Caco-2 (cell line): ENCODE measurements at regions not wholly inside any gene's neighbourhood (a gene's known extent, or its start where the extent isn't known, plus 50 kb on each side); places are given as distances from the start of the nearest gene placed in this dataset.

Experiments used
- BruUV-seq: library from RNA; stranded (reverse); fragments of 400-500 nt; replicated peaks from 2 replicates; lab custom pipeline; 2021; lab: Mats Ljungman, UMichigan
- CTCF ChIA-PET: fragments of 300-600 bp; sonication (Branson Sonifier 250); formaldehyde crosslinking; loops from one replicate; lab custom pipeline; 2022; ENCODE audit warnings: antibody characterized with exemption; lab: Charles Lee
- POLR2A ChIA-PET: fragments of 300-600 bp; sonication (Branson Sonifier 250); formaldehyde crosslinking; loops from one replicate; lab custom pipeline; 2022; ENCODE audit warnings: antibody characterized with exemption; lab: Charles Lee
- DNase-seq, 2 experiments: peaks; one replicate each; pipeline versions ENCODE4 v3.0.0 to v3.0.0-alpha.2; 2020 to 2022
- H3K27me3 ChIP-seq: replicated peaks from 2 replicates; pipeline ENCODE4 v1.6.0; 2011; ENCODE audit warnings: low read length; ENCODE audit not compliant: control insufficient read depth, insufficient read depth
- H3K36me3 ChIP-seq: 2 replicates; pipeline ENCODE4 v1.5.1; 2011; ENCODE audit warnings: low read length; ENCODE audit not compliant: control insufficient read depth, insufficient read depth
- H3K4me1 ChIP-seq: fragments of 250-450 bp; sonication (Bioruptor Pico); 2 replicates; pipeline ENCODE4 v1.5.1; 2020; ENCODE audit warnings: mild to moderate bottlenecking
- H3K4me3 ChIP-seq: 2 replicates; pipeline ENCODE4 v1.5.1; 2011; ENCODE audit warnings: low read depth, mild to moderate bottlenecking, control low read depth, low read length
- H3K9me3 ChIP-seq: fragments of 250-450 bp; sonication (Bioruptor Pico); 2 replicates; pipeline ENCODE4 v1.5.1; 2020; ENCODE audit warnings: mild to moderate bottlenecking, moderate library complexity
- H3K27ac Mint-ChIP-seq: one replicate; pipeline ENCODE4 v1.8.0; 2022; ENCODE audit warnings: mixed read lengths; ENCODE audit not compliant: unreplicated experiment
- H3K27me3 Mint-ChIP-seq: one replicate; pipeline ENCODE4 v1.8.0; 2022; ENCODE audit warnings: mixed read lengths; ENCODE audit not compliant: insufficient read depth, unreplicated experiment
- H3K36me3 Mint-ChIP-seq: one replicate; pipeline ENCODE4 v1.8.0; 2022; ENCODE audit warnings: mild to moderate bottlenecking, mixed read lengths; ENCODE audit not compliant: insufficient read depth, unreplicated experiment
- H3K4me1 Mint-ChIP-seq: one replicate; pipeline ENCODE4 v1.8.0; 2022; ENCODE audit warnings: low read depth, mixed read lengths; ENCODE audit not compliant: unreplicated experiment
- H3K4me3 Mint-ChIP-seq: one replicate; pipeline ENCODE4 v1.8.0; 2022; ENCODE audit warnings: mild to moderate bottlenecking, moderate library complexity, mixed read lengths; ENCODE audit not compliant: unreplicated experiment
- H3K9me3 Mint-ChIP-seq: one replicate; pipeline ENCODE4 v1.8.0; 2022; ENCODE audit warnings: mixed read lengths; ENCODE audit not compliant: unreplicated experiment
- intact Hi-C: fragments of 100-400 bp; cut with micrococcal nuclease; formaldehyde crosslinking; loops from one replicate; pipeline ENCODE4 v1.10.0; 2022; ENCODE audit not compliant: unreplicated experiment
- TF ChIP-seq, protein P1 (sequence below), 2 experiments: fragments of 200-600 bp in 1 of 2; IDR thresholded peaks; 1 replicate in 1 of 2; 2 replicates in 1 of 2; pipeline versions ENCODE4 v1.5.1 to v1.8.0; 2011 to 2022; ENCODE audit warnings: antibody characterized with exemption in 1 of 2, control low read depth in 1 of 2, inconsistent platforms in 1 of 2, low read depth in 1 of 2, low read length in 1 of 2, mild to moderate bottlenecking in 1 of 2, moderate library complexity in 1 of 2; ENCODE audit not compliant: insufficient read depth in 1 of 2, severe bottlenecking in 1 of 2, unreplicated experiment in 1 of 2

DNA sequence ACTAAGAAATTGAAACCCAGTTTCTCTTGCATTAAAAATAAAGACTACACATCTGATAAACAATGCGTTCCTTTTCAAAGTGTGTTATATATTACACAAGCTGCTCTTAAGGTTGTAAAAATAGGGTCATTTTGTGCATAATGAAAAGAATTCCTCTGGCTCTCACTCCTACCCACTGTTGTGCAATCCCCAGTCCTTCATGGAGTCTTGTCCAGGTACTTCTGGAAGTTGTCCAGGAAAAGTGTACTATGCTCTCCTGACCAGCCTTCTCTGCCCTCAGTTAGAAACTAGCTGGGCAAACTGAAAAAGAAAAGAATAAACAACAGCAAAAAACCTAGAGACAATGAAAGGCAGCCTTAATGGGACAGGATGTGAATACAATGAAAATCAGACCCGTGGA is 345.5 kb upstream of the PAPPA start:
- Mint-ChIP-seq H3K27me3 (no peaks in the 10 kb centered on the region), H3K36me3 (no peaks in the 10 kb centered on the region), H3K9me3 (no peaks in the 10 kb centered on the region), H3K4me1 (no peaks in the 10 kb centered on the region), H3K27ac (no peak overlapping the region), H3K4me3 (no peak overlapping the region)
- ChIA-PET POLR2A (no interaction called here), CTCF (no interaction called here)
- no TSS peak for BruUV-seq
- H3K4me1 ChIP-seq: no peaks in the 10 kb centered on the region
- no peaks in the 10 kb centered on the region for H3K9me3 ChIP-seq
- H3K27me3 ChIP-seq: no peaks in the 10 kb centered on the region
- no peak for DNase-seq
- intact Hi-C loops: no loop called here
- no peak overlapping the region for H3K4me3 ChIP-seq
- TF ChIP-seq, protein P1, sequence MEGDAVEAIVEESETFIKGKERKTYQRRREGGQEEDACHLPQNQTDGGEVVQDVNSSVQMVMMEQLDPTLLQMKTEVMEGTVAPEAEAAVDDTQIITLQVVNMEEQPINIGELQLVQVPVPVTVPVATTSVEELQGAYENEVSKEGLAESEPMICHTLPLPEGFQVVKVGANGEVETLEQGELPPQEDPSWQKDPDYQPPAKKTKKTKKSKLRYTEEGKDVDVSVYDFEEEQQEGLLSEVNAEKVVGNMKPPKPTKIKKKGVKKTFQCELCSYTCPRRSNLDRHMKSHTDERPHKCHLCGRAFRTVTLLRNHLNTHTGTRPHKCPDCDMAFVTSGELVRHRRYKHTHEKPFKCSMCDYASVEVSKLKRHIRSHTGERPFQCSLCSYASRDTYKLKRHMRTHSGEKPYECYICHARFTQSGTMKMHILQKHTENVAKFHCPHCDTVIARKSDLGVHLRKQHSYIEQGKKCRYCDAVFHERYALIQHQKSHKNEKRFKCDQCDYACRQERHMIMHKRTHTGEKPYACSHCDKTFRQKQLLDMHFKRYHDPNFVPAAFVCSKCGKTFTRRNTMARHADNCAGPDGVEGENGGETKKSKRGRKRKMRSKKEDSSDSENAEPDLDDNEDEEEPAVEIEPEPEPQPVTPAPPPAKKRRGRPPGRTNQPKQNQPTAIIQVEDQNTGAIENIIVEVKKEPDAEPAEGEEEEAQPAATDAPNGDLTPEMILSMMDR (IDR thresholded peaks at IDR 0.05; ENCODE audit: insufficient read depth in 1 of 2, low read depth in 1 of 2, low read length in 1 of 2, severe bottlenecking in 1 of 2, unreplicated experiment in 1 of 2): no peak
- H3K36me3 ChIP-seq: no peaks in the 10 kb centered on the region

GRCh38 chr9:115808695-115809094 is 344.9 kb upstream of the PAPPA start:
- H3K27me3 Mint-ChIP-seq: no peaks in the 10 kb centered on the region
- TF ChIP-seq, protein P1 (IDR thresholded peaks at IDR 0.05; ENCODE audit: insufficient read depth in 1 of 2, low read depth in 1 of 2, low read length in 1 of 2, severe bottlenecking in 1 of 2, unreplicated experiment in 1 of 2): no peak
- H3K36me3 Mint-ChIP-seq: no peaks in the 10 kb centered on the region
- H3K27ac Mint-ChIP-seq: no peak overlapping the region
- H3K4me3 ChIP-seq: no peak overlapping the region
- POLR2A ChIA-PET: no interaction called here
- H3K9me3 Mint-ChIP-seq: no peaks in the 10 kb centered on the region
- no peak overlapping the region for H3K4me3 Mint-ChIP-seq
- H3K27me3 ChIP-seq: no peaks in the 10 kb centered on the region
- H3K4me1 ChIP-seq: no peaks in the 10 kb centered on the region
- CTCF ChIA-PET: no interaction called here
- no peak for DNase-seq
- no peaks in the 10 kb centered on the region for H3K4me1 Mint-ChIP-seq
- no TSS peak for BruUV-seq
- intact Hi-C loops: no loop called here
- no peaks in the 10 kb centered on the region for H3K36me3 ChIP-seq
- H3K9me3 ChIP-seq: no peaks in the 10 kb centered on the region

DNA sequence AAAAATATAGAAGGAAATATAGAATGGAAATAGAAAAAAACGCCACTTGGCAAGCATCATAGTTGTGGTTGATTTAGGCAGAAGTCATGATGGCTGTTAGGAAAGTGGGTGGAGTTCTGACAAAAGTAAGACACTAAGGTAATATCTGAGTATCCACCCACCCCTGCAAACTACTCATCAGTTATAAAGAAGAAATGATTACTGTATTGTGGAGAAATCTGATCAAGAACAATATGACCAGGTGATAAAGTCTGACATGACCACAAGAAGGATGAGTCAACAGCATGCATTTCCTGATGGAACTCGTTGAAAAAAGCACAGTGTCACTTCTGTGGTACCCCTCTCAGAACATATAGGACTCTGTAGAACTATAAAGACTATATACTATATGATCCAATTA is 343.4 kb upstream of the PAPPA start:
- Mint-ChIP-seq H3K27ac (no peak overlapping the region), H3K4me1 (no peaks in the 10 kb centered on the region), H3K9me3 (no peaks in the 10 kb centered on the region), H3K36me3 (no peaks in the 10 kb centered on the region), H3K27me3 (no peaks in the 10 kb centered on the region), H3K4me3 (no peak overlapping the region)
- ChIA-PET POLR2A (no interaction called here), CTCF (no interaction called here)
- no peak overlapping the region for H3K4me3 ChIP-seq
- no peaks in the 10 kb centered on the region for H3K36me3 ChIP-seq
- no peak for DNase-seq
- TF ChIP-seq, protein P1 (IDR thresholded peaks at IDR 0.05; ENCODE audit: insufficient read depth in 1 of 2, low read depth in 1 of 2, low read length in 1 of 2, severe bottlenecking in 1 of 2, unreplicated experiment in 1 of 2): no peak
- H3K9me3 ChIP-seq: no peaks in the 10 kb centered on the region
- no peaks in the 10 kb centered on the region for H3K27me3 ChIP-seq
- BruUV-seq: no TSS peak
- intact Hi-C loops: no loop called here
- H3K4me1 ChIP-seq: no peaks in the 10 kb centered on the region
